ENCODE measurements at regions not wholly inside any gene's neighbourhood (a gene's known extent, or its start where the extent isn't known, plus 50 kb on each side); places are given as distances from the start of the nearest gene placed in this dataset.

DNA sequence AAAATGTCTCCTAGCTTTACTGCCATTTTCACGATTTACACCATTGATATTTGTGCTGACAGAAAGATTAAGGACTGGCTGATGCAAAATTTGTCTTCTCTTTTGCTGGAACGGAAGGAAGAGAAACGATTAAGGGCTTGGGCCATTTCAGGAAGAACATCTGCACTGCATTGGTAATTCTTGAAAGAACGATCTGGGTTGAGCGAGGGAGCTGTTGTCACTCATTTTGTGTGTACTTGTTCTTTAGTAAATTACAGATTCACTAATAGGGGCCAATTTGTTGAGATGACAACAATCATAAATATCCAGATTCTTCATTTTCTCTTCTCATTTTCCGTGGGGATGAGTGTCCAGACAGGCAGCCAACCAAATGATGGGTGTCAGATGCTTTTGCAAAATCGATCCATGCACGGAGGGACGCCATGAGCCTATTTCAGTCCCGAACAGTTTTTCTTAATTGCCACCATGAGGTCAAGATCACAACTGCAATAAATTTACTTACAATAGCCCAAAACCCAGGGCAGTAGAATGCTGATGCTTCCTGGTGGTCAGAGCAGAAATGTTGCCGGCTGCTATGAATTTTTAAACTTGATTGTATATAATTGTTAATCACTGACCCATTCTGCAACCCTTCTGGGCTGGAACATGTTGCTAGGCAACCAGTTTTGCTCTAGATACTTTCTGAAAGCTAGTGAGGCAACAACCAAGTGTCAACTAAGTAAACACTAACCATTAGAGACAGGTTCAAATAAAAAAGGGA is 132.4 kb upstream of the TIAM1 start:
- Histone ChIP-seq H3K4me3 (replicated peaks in 1 of 3; ENCODE audit: insufficient read depth in 1 of 3, low read depth in 1 of 3, low read length in 3 of 3) (no peak overlapping the region), H2AFZ (ENCODE audit: low read depth, low read length) (no peak overlapping the region), H3K9me1 (replicated peaks; ENCODE audit: control insufficient read depth, extremely low read depth, insufficient read depth, low read length) (no peaks in the 10 kb centered on the region), H3K27ac (ENCODE audit: insufficient read depth, low read depth, low read length) (no peak overlapping the region), H3K4me1 (ENCODE audit: control insufficient read depth, extremely low read depth, insufficient read depth, low read length) (no peaks in the 10 kb centered on the region), H3K4me2 (ENCODE audit: insufficient read depth, low read length) (no peak overlapping the region), H3K9me3 (replicated peaks; ENCODE audit: control insufficient read depth, insufficient read depth, low read length) (peaks cover 3% of the 10 kb centered on the region), H3K9ac (replicated peaks; ENCODE audit: extremely low read depth, insufficient read depth, low read length) (no peak overlapping the region), H3K27me3 (ENCODE audit: control insufficient read depth in 2 of 2, insufficient read depth in 2 of 2, low read length in 2 of 2) (no peaks in the 10 kb centered on the region), H3K36me3 (ENCODE audit: control insufficient read depth in 2 of 2, extremely low read depth in 1 of 2, insufficient read depth in 2 of 2, low read length in 2 of 2) (no peaks in the 10 kb centered on the region), H3K79me2 (ENCODE audit: control insufficient read depth, insufficient read depth, low read length) (no peaks in the 10 kb centered on the region), H4K20me1 (replicated peaks; ENCODE audit: control insufficient read depth, extremely low read depth, insufficient read depth, low read length) (no peaks in the 10 kb centered on the region)
- FAIRE-seq (no peak), DNase-seq (ENCODE audit: low read depth, low spot score) (no peak)
- ChIA-PET POLR2A (no interaction called here), CTCF (no interaction called here)
- TF ChIP-seq, protein P1, sequence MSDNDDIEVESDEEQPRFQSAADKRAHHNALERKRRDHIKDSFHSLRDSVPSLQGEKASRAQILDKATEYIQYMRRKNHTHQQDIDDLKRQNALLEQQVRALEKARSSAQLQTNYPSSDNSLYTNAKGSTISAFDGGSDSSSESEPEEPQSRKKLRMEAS (IDR thresholded peaks at IDR 0.05; ENCODE audit: insufficient read depth, insufficient read length): no peak
- TF ChIP-seq POLR2AphosphoS5 (IDR thresholded peaks at IDR 0.05; ENCODE audit: insufficient read depth, low read depth, low read length) (no peak), FOS (IDR thresholded peaks at IDR 0.05; ENCODE audit: borderline replicate concordance, insufficient read depth, low read length) (no peak), POLR2A (IDR thresholded peaks at IDR 0.05; ENCODE audit: low read depth, low read length) (no peak), EZH2 (IDR thresholded peaks at IDR 0.05; ENCODE audit: borderline replicate concordance, low read depth, low read length, severe bottlenecking) (no peak), GATA2 (IDR thresholded peaks at IDR 0.05; ENCODE audit: insufficient read depth, insufficient read length, low read depth, low read length) (no peak), JUN (IDR thresholded peaks at IDR 0.05; ENCODE audit: borderline replicate concordance, insufficient read depth, insufficient read length, low read depth) (no peak), MYC (IDR thresholded peaks at IDR 0.05; ENCODE audit: low read depth, low read length) (no peak)
- TF ChIP-seq, protein P2, sequence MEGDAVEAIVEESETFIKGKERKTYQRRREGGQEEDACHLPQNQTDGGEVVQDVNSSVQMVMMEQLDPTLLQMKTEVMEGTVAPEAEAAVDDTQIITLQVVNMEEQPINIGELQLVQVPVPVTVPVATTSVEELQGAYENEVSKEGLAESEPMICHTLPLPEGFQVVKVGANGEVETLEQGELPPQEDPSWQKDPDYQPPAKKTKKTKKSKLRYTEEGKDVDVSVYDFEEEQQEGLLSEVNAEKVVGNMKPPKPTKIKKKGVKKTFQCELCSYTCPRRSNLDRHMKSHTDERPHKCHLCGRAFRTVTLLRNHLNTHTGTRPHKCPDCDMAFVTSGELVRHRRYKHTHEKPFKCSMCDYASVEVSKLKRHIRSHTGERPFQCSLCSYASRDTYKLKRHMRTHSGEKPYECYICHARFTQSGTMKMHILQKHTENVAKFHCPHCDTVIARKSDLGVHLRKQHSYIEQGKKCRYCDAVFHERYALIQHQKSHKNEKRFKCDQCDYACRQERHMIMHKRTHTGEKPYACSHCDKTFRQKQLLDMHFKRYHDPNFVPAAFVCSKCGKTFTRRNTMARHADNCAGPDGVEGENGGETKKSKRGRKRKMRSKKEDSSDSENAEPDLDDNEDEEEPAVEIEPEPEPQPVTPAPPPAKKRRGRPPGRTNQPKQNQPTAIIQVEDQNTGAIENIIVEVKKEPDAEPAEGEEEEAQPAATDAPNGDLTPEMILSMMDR (IDR thresholded peaks at IDR 0.05; ENCODE audit: extremely low read depth in 1 of 2, insufficient read depth in 1 of 2, low read depth in 1 of 2, low read length in 2 of 2): no peak
- BruUV-seq (replicated peaks): no TSS peak
- dilution Hi-C loops (cut with MboI; ENCODE audit: extremely low pct_ligation_motif_present, low sequenced_read_pairs) (no loop called here), intact Hi-C loops (cut with micrococcal nuclease) (no loop called here)
